ENCODE measurements at regions not wholly inside any gene's neighbourhood (a gene's known extent, or its start where the extent isn't known, plus 50 kb on each side); places are given as distances from the start of the nearest gene placed in this dataset.
"Not testable (repeated sequence)": the region's sequence is repeated elsewhere in the genome, so short reads cannot be mapped to it uniquely, and the experiment has no call there.

GRCh38 chr5:107058803-107059202 is 611.9 kb downstream of the EFNA5 start:
- DNase-seq, result no peak

- DNase-seq, result no peak
Observed at GRCh38 chr5:107058235-107058634, 612.5 kb downstream of the EFNA5 start.

DNA sequence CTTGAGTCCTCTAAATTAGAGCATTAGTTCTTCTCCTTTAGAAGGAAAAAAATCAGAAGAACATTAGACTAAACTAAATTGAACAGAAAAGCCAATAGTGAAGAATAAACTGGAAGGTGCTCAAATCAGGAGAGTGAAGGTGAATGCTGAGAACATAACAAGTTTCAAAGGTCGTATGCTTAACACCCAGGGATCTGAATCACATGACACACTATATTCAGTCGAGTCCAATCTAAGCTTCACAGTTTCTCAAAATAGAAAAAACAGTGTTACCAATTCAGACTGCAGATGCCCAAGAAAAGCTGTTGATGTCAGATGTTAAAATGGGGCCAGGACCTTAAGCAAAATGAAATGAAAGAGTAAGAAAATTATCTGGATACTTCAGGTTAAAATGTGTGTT is 614.5 kb downstream of the EFNA5 start:
- no peak for DNase-seq

GRCh38 chr5:107047048-107047447 is 623.7 kb downstream of the EFNA5 start:
- DNase-seq, result no peak

DNA sequence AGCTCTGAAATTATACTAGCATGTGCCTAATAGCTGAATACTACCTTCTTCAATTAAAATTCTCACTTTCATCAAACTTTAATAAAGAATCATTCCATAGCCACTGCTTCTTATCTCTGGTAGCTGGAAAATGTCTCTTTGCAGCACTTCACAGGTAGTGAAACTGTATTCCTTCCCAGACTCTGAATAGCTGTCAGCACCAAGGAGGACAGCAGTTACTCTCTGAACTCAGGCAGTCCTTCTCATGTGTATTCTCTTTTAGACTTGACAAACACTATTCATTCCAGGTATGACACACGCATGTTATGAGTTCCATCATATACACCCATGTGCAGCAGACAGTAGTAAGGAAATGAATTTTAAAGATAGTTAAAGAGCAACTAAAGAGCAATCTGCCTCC is 627.1 kb downstream of the EFNA5 start:
- DNase-seq, result no peak

GRCh38 chr5:107040907-107041306 is 629.8 kb downstream of the EFNA5 start:
- DNase-seq, result no peak

DNA sequence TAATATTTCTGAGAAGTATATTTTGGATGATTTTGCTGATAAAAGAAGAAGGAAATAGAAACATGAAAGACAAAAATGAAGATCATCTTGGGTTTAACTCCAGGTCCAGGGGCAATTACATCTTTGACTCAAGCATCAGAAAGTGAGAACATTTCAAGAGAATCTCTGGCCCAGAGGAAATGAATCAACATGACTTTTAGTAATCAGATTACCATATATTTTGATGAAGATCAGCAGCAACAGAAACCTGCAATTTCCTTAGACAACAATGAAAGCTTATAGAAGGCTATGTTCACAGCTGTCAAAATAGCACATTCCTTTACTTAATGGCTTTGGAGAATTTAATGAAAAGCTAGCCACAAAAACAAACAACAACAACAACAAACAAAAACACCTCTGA is 638.1 kb downstream of the EFNA5 start:
- DNase-seq, result no peak

DNA sequence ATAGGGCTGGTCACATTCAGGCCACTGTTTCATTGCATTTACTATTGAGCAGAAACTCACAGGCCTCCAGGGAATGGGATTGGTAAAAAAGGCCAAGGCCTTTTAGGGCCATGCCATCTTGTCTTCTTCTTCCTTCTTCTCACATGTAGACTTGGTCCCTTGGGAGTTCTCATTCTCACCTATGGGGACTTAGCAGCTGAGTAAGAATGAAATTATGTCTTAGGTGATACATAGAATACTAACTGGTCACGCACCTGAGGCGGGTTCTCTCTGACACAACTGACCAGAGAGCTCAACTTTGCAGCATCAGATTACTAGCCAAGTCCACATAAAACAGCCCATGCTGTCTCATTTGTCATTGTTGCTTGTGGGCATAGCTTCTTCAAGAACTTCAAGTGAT is 641.8 kb downstream of the EFNA5 start:
- DNase-seq, result no peak

DNA sequence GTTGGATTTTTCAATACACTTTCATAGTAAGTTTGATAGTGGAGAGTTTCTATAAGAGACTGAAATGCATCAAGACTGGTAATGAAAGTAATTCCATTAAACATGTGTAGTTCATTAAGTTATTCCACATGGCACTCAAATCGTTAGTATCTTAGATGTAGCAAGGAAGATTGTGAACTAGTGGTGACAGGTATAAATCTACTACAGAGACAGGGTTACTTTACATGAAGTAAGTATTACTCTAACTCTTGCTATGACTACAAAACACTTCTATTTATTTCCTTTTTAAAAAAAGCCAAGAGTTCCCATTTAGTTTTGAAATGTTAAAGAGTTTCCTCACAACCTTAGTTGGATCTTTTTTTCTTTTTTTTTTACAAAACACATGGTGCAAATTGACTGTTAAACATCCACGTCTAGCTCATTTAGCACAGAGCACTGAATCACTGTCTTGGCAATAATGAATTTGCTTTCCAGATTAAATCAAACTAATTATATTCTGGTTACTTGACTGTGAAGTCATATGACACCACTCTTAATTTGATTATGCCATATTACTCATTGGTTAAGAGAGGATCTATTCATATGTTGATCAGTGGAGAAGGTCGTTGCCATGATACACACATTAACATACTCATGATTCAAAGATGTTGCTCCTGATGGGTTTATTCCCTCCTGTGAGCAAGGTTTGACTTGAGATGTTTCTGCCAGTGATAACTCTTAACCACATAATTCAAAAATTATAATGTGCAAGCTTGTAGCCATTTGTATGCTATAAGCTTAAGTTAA is 644.8 kb downstream of the EFNA5 start:
- DNase-seq, result no peak

DNA sequence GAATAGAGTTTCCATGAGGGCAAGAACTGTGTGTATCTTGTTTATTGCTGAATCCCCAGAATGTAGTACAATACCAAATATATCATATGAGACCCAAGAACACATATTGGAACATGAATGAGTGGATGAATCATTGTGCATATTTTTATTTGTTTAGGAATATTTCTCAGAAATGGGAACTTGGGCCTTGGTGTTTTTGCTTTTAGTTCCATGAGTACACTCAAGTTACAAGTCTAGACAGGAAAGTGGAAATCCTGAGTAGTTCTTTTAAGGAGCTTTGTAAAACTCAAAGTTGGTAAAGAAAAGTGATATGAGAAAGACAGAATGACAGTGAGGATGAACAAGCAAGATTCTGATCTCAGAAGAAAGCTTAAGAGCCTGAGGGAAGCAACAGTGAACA is 647.0 kb downstream of the EFNA5 start:
- no peak for DNase-seq

DNA sequence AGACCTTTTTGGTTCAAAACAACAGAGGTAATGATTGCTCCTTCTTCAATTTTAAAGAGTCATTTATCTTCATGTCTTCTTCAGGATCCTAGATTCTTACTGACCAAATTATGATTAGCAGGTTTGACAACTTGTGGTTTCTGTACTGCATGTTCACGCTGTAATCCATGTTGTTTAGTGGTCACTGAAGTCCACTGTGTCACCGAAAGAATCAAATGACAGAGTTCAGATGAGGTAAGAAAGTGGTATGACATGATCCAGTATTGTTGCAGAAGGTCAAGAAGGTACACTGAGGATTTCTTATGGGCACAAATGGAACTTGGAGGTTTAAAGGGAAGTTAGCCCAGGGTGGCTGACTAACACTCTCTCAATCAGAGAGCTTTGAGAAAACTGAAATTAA is 649.2 kb downstream of the EFNA5 start:
- no peak for DNase-seq

GRCh38 chr5:107020626-107021025 is 650.1 kb downstream of the EFNA5 start:
- no peak for DNase-seq

DNA sequence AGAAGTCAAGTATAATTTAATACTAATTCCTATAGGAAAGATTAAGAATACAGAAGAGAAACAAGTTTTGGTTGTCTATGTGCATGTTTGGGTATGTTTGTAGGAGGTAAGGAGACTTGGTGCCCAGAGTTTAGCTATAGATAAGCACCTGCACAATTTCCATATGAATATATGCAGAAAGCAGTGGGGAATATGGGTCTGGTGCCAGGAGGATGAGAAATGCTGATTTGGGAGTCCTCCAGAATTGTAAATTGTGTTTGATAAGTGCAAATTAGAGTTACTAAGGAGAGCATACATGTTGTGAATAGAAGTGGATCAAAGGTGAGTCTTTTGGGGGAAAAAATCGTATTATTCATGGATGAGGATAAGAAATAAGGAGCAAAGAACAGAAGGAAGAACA is 653.1 kb downstream of the EFNA5 start:
- DNase-seq, result no peak

DNA sequence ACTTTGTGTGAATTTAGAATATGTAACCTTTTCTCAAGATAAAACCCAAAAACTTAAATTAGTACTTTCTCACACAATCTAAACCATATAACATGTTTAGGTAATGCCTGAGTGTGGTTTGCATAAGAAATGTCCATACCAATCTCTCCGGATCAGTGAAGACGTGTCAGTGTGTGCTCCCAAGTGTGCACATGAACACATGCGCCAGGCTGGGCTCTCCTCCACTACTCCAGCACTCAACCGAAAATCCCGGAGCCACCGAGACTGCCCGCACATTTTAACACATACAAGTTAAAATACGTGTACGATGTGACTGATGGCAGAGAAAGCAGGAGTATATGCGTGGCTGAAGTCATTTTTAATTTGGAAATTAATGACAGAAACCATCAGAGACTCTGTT is 658.4 kb downstream of the EFNA5 start:
- peak; percentile 54 for DNase-seq

- peak; percentile 46 for DNase-seq
Observed at GRCh38 chr5:107011605-107012004, 659.1 kb downstream of the EFNA5 start.

GRCh38 chr5:107010060-107010459 is 660.7 kb downstream of the EFNA5 start:
- no peak for DNase-seq

DNA sequence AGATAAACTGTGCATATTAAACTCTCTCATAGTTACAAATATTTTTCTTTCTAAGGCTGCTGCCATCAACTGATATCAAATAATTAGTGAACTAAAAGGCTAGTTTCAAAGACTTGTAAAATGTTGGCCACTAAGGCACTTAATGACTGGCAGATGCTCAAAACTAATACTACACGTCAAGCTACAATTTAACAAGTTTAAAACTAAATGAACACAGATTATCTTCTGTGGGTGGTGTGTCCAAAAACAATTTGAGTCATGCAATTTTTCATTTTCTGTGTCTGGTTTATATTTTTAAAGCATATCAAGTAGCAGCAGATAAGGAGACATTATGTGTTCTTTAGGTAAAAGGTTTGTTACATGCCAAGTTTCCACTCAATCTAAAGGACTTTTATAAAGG is 665.1 kb downstream of the EFNA5 start:
- no peak for DNase-seq

GRCh38 chr5:107005161-107005560 is 665.6 kb downstream of the EFNA5 start:
- no peak for DNase-seq

DNA sequence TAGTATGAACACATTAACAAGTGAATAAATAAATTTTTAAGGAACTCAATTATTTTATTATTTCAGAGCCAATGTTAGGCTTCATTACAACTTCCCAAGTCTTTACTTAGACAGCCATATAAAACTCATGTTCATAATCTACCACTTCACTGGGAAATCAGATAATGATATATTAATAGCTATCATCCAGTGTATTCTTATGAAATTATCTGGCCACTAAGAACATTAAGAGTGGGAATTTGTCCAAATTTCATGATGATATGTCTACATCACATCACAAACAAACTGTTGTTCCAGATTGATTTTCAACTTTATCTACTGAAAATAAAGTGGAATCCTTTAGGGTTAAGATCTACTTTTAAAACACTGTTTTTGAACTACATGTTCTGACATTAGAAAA is 668.6 kb downstream of the EFNA5 start:
- no peak for DNase-seq

DNA sequence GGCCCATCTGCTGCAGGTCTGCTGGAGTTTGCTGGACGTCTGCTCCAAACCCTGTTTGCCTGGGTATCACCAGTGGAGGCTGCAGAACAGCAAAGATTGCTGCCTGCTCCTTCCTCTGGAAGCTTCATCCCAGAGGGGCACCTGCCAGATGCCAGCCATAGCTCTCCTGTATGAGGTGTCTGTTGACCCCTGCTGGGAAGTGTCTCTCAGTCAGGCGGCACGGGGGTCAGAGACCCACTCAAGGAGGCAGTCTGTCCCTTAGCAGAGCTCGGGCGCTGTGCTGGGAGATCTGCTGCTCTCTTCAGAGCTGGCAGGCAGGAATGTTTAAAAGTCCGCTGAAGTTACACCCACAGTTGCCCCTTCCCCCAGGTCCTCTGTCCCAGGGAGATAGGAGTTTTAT is 671.2 kb downstream of the EFNA5 start:
- not testable (repeated sequence) for DNase-seq

DNA sequence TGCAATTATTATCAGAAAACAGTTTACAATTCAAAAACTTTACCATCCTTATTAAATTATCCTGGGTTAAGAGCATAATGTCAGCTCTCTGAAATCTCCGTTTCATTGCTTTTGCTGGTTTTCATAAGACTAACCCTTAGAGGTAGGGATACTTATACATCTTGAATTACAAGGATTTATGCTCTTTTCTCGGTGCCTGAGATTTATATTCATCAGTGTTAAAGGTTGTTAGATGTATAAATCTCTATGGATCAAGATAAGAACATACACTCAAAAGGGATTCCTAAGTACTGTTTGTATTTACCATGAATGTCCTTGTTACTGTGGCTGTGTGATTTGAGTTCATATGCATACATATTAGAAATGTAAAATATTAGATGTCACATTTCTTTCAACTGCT is 684.7 kb downstream of the EFNA5 start:
- DNase-seq, result no peak

DNA sequence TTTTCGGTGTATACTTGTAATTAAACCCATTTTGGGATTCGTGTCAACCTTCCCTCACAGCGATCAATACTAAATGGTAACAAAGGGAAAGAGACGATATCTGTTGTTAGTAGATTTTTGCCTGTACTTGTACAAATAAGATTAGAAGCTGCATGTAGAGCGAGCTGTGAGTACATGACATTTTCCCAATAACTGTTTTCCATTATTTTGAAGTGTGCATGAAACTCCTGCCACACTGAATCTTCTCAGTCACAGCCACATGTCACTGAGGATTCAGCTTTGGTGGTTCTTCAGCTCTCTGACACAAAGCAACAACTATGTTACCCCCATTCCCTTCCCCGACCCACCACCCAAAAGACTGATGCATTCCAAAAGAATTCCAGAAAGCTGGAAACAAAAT is 685.6 kb downstream of the EFNA5 start:
- no peak for DNase-seq

DNA sequence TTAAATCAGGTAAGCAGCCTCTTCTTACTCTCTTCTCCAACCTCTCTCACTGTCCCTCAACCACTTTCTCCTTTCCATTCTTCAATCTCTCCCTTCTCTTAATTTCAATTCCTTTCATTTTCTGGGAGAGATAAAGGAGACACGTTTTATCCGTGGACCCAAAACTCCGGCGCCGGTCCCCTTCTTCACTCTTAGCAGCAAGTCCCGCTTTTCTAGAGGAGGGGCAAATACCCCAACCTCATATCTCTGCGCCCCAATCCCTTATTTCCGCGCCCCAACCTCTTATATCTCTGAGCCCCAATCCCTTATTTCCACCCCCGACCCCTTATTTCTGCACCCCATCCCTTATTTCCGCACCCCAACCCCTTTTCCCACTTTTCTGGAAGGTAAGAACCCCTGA is 691.6 kb downstream of the EFNA5 start:
- not testable (repeated sequence) for DNase-seq

GRCh38 chr5:106978582-106979165 is 692.1 kb downstream of the EFNA5 start:
- not testable (repeated sequence) for DNase-seq

DNA sequence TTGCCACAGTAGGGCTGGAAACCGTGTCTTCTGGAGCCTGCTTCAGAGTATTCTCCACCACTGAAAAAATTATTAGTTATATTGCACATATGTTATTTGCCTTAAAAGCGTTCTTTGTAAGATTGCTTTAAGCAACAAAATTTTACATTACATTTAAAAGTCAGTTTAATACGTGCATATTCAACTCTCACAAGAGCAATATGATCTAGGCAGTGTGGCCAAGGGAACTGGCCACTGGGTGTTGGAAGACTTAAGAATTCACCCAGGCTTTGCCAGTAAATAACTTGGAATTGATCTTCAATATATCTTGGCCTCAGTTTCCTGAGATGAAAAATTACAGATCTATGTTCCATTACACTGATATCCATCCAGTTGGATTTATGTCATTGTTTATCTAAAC is 694.4 kb downstream of the EFNA5 start:
- no peak for DNase-seq

All from retina (tissue), 1 donor.